ENCODE measurements at regions not wholly inside any gene's neighbourhood (a gene's known extent, or its start where the extent isn't known, plus 50 kb on each side); places are given as distances from the start of the nearest gene placed in this dataset.

DNA sequence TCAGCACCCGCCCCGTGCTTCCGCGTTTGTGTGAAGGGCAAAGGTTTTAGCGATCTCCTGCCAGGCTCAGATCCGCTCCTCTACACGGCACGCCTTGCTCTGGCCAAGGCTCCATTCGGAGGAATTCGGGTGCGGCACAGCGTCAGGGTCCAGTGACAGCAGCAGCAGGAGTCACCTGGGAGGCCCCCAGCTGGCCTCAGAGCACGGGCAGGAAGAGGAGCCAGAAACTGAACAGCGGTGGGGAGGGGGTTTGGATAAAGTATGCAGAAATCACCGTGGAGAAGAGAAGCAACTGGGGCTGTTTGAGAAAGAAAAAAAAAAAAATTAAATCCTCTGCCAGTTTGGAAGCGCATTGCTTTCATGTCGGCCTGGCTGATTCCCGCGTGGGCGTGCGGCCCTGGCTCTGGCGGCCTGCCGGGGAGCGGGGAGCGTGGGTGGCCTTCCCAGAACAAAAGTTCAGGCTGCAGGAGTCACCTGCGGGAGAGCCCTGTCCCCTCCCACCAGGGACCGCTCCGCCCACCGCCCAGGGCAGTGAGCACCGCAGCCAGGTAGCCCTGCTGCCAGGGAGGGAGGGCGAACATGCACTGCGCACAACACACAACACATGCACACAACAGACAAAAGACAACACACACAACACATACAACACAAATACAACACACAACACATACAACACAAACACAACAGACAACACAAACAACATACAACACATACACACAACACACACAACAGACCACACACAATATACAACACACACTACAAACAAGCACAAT lies 107.6 kb downstream of the ETS2 start (continued):
- TF ChIP-seq, protein P1, sequence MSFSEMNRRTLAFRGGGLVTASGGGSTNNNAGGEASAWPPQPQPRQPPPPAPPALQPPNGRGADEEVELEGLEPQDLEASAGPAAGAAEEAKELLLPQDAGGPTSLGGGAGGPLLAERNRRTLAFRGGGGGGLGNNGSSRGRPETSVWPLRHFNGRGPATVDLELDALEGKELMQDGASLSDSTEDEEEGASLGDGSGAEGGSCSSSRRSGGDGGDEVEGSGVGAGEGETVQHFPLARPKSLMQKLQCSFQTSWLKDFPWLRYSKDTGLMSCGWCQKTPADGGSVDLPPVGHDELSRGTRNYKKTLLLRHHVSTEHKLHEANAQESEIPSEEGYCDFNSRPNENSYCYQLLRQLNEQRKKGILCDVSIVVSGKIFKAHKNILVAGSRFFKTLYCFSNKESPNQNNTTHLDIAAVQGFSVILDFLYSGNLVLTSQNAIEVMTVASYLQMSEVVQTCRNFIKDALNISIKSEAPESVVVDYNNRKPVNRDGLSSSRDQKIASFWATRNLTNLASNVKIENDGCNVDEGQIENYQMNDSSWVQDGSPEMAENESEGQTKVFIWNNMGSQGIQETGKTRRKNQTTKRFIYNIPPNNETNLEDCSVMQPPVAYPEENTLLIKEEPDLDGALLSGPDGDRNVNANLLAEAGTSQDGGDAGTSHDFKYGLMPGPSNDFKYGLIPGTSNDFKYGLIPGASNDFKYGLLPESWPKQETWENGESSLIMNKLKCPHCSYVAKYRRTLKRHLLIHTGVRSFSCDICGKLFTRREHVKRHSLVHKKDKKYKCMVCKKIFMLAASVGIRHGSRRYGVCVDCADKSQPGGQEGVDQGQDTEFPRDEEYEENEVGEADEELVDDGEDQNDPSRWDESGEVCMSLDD (tag by site-specific recombination; IDR thresholded peaks at IDR 0.05), result peak; percentile 65; the same call in 1 of the 2 replicates
- TF ChIP-seq ZNF473 (tag by site-specific recombination; IDR thresholded peaks at IDR 0.05), result no peak
- no peak for TF ChIP-seq ZNF843 (tag by site-specific recombination; IDR thresholded peaks at IDR 0.05)
- TF ChIP-seq, protein P2, sequence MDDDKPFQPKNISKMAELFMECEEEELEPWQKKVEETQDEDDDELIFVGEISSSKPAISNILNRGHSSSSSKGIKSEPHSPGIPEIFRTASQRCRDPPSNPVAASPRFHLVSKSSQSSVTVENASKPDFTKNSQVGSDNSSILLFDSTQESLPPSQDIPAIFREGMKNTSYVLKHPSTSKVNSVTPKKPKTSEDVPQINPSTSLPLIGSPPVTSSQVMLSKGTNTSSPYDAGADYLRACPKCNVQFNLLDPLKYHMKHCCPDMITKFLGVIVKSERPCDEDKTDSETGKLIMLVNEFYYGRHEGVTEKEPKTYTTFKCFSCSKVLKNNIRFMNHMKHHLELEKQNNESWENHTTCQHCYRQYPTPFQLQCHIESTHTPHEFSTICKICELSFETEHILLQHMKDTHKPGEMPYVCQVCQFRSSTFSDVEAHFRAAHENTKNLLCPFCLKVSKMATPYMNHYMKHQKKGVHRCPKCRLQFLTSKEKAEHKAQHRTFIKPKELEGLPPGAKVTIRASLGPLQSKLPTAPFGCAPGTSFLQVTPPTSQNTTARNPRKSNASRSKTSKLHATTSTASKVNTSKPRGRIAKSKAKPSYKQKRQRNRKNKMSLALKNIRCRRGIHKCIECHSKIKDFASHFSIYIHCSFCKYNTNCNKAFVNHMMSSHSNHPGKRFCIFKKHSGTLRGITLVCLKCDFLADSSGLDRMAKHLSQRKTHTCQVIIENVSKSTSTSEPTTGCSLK (tag by site-specific recombination; IDR thresholded peaks at IDR 0.05), result no peak; the same call in 1 of the 2 replicates
- TF ChIP-seq ZBTB21 (tag by site-specific recombination; IDR thresholded peaks at IDR 0.05), result peak; percentile 45; the same call in 1 of the 2 replicates
- TF ChIP-seq ZNF174 (tag by site-specific recombination; IDR thresholded peaks at IDR 0.05), result no peak
- no peak for TF ChIP-seq ZNF76 (tag by site-specific recombination; IDR thresholded peaks at IDR 0.05; ENCODE audit: borderline replicate concordance, low read depth)
- TF ChIP-seq HOXA7 (CRISPR knock-in tag; IDR thresholded peaks at IDR 0.05; ENCODE audit: borderline replicate concordance), result no peak
- TF ChIP-seq, protein P3, sequence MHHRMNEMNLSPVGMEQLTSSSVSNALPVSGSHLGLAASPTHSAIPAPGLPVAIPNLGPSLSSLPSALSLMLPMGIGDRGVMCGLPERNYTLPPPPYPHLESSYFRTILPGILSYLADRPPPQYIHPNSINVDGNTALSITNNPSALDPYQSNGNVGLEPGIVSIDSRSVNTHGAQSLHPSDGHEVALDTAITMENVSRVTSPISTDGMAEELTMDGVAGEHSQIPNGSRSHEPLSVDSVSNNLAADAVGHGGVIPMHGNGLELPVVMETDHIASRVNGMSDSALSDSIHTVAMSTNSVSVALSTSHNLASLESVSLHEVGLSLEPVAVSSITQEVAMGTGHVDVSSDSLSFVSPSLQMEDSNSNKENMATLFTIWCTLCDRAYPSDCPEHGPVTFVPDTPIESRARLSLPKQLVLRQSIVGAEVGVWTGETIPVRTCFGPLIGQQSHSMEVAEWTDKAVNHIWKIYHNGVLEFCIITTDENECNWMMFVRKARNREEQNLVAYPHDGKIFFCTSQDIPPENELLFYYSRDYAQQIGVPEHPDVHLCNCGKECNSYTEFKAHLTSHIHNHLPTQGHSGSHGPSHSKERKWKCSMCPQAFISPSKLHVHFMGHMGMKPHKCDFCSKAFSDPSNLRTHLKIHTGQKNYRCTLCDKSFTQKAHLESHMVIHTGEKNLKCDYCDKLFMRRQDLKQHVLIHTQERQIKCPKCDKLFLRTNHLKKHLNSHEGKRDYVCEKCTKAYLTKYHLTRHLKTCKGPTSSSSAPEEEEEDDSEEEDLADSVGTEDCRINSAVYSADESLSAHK (tag by site-specific recombination; IDR thresholded peaks at IDR 0.05), result peak; percentile 5; the same call in 1 of the 2 replicates
- no peak for TF ChIP-seq ZNF530 (tag by site-specific recombination; IDR thresholded peaks at IDR 0.05; ENCODE audit: low read depth)
- no peak for TF ChIP-seq ZNF776 (tag by site-specific recombination; IDR thresholded peaks at IDR 0.05; ENCODE audit: borderline replicate concordance)
- TF ChIP-seq, protein P4, sequence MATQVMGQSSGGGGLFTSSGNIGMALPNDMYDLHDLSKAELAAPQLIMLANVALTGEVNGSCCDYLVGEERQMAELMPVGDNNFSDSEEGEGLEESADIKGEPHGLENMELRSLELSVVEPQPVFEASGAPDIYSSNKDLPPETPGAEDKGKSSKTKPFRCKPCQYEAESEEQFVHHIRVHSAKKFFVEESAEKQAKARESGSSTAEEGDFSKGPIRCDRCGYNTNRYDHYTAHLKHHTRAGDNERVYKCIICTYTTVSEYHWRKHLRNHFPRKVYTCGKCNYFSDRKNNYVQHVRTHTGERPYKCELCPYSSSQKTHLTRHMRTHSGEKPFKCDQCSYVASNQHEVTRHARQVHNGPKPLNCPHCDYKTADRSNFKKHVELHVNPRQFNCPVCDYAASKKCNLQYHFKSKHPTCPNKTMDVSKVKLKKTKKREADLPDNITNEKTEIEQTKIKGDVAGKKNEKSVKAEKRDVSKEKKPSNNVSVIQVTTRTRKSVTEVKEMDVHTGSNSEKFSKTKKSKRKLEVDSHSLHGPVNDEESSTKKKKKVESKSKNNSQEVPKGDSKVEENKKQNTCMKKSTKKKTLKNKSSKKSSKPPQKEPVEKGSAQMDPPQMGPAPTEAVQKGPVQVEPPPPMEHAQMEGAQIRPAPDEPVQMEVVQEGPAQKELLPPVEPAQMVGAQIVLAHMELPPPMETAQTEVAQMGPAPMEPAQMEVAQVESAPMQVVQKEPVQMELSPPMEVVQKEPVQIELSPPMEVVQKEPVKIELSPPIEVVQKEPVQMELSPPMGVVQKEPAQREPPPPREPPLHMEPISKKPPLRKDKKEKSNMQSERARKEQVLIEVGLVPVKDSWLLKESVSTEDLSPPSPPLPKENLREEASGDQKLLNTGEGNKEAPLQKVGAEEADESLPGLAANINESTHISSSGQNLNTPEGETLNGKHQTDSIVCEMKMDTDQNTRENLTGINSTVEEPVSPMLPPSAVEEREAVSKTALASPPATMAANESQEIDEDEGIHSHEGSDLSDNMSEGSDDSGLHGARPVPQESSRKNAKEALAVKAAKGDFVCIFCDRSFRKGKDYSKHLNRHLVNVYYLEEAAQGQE (tag by site-specific recombination; IDR thresholded peaks at IDR 0.05), result no peak
- no peak for TF ChIP-seq GLI2 (tag by site-specific recombination; IDR thresholded peaks at IDR 0.05; ENCODE audit: borderline replicate concordance, low read depth)
- no peak for TF ChIP-seq ZBTB1 (tag by site-specific recombination; IDR thresholded peaks at IDR 0.05)
- TF ChIP-seq, protein P5, sequence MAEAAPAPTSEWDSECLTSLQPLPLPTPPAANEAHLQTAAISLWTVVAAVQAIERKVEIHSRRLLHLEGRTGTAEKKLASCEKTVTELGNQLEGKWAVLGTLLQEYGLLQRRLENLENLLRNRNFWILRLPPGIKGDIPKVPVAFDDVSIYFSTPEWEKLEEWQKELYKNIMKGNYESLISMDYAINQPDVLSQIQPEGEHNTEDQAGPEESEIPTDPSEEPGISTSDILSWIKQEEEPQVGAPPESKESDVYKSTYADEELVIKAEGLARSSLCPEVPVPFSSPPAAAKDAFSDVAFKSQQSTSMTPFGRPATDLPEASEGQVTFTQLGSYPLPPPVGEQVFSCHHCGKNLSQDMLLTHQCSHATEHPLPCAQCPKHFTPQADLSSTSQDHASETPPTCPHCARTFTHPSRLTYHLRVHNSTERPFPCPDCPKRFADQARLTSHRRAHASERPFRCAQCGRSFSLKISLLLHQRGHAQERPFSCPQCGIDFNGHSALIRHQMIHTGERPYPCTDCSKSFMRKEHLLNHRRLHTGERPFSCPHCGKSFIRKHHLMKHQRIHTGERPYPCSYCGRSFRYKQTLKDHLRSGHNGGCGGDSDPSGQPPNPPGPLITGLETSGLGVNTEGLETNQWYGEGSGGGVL (tag by site-specific recombination; IDR thresholded peaks at IDR 0.05), result no peak
- TF ChIP-seq, protein P6, sequence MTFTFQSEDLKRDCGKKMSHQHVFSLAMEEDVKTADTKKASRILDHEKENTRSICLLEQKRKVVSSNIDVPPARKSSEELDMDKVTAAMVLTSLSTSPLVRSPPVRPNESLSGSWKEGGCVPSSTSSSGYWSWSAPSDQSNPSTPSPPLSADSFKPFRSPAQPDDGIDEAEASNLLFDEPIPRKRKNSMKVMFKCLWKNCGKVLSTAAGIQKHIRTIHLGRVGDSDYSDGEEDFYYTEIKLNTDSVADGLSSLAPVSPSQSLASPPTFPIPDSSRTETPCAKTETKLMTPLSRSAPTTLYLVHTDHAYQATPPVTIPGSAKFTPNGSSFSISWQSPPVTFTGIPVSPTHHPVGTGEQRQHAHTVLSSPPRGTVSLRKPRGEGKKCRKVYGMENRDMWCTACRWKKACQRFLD (tag by site-specific recombination; IDR thresholded peaks at IDR 0.05), result no peak
- peak; percentile 79 for TF ChIP-seq KLF9 (tag by site-specific recombination; IDR thresholded peaks at IDR 0.05; ENCODE audit: low read depth)
- TF ChIP-seq ZNF768 (tag by site-specific recombination; IDR thresholded peaks at IDR 0.05), result no peak
- no peak for TF ChIP-seq ZNF138 (tag by site-specific recombination; IDR thresholded peaks at IDR 0.05; ENCODE audit: borderline replicate concordance)
- TF ChIP-seq, protein P7, sequence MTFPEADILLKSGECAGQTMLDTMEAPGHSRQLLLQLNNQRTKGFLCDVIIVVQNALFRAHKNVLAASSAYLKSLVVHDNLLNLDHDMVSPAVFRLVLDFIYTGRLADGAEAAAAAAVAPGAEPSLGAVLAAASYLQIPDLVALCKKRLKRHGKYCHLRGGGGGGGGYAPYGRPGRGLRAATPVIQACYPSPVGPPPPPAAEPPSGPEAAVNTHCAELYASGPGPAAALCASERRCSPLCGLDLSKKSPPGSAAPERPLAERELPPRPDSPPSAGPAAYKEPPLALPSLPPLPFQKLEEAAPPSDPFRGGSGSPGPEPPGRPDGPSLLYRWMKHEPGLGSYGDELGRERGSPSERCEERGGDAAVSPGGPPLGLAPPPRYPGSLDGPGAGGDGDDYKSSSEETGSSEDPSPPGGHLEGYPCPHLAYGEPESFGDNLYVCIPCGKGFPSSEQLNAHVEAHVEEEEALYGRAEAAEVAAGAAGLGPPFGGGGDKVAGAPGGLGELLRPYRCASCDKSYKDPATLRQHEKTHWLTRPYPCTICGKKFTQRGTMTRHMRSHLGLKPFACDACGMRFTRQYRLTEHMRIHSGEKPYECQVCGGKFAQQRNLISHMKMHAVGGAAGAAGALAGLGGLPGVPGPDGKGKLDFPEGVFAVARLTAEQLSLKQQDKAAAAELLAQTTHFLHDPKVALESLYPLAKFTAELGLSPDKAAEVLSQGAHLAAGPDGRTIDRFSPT (tag by site-specific recombination; IDR thresholded peaks at IDR 0.05), result no peak
- no peak for TF ChIP-seq ZNF510 (tag by site-specific recombination; IDR thresholded peaks at IDR 0.05; ENCODE audit: insufficient replicate concordance)
- TF ChIP-seq ZBTB48 (tag by site-specific recombination; IDR thresholded peaks at IDR 0.05), result peak; percentile 72; the same call in 1 of the 2 replicates
